K562 (cell line): ENCODE measurements at regions not wholly inside any gene's neighbourhood (a gene's known extent, or its start where the extent isn't known, plus 50 kb on each side); places are given as distances from the start of the nearest gene placed in this dataset.
"Not testable (repeated sequence)": the region's sequence is repeated elsewhere in the genome, so short reads cannot be mapped to it uniquely, and the experiment has no call there.

Experiments
- ATAC-seq: fragments of 200-7000 bp; cut with Tn5 transposase; 3 replicates; pipeline ENCODE4 v1.9.1; 2020; ENCODE audit warnings: moderate library complexity
- BruUV-seq: library from RNA; stranded (reverse); fragments of 400-500 nt; replicated peaks from 2 replicates; lab custom pipeline; 2021; lab: Mats Ljungman, UMichigan
- CTCF ChIA-PET: fragments of 300-600 bp; formaldehyde crosslinking; extraction: SDS; loops from one replicate; lab custom pipeline; 2021; ENCODE audit warnings: low intra/inter-chr PET ratio; lab: Yijun Ruan, JAX
- POLR2A ChIA-PET: fragments of 300-600, 350-650 bp; sonication (Branson Sonifier 250); formaldehyde crosslinking; extraction: SDS; loops from one replicate; lab custom pipeline; 2021; ENCODE audit warnings: antibody characterized with exemption, inconsistent platforms; lab: Yijun Ruan, JAX
- DNase-seq, 4 experiments: peaks; one replicate each; pipeline versions ENCODE4 v3.0.0 to v3.0.0-alpha.2; 2011 to 2018; ENCODE audit warnings: low spot score in 3 of 4, mixed read lengths in 3 of 4; ENCODE audit errors: extremely low read depth in 1 of 4
- FAIRE-seq: peaks from 2 replicates; lab custom pipeline; 2011; peaks lifted over from hg19 to GRCh38; lab: Jason Lieb, UNC
- H2AFZ ChIP-seq: 2 replicates; pipeline ENCODE4 v1.6.0; 2011; ENCODE audit warnings: low read depth, low read length, control low read depth, inconsistent platforms
- H3K27ac ChIP-seq: fragments of 200-600 bp; 3 replicates; pipeline ENCODE4 v1.8.0; 2011; ENCODE audit warnings: low read depth, mild to moderate bottlenecking, control low read depth, inconsistent platforms, low read length, moderate library complexity, mixed read lengths; ENCODE audit errors: extremely low read depth
- H3K27me3 ChIP-seq, 2 experiments: fragments of 300-600 bp in 1 of 2; 2 replicates in 1 of 2; 3 replicates in 1 of 2; pipeline versions ENCODE4 v1.6.0 to v1.8.0; 2011; ENCODE audit warnings: inconsistent platforms in 2 of 2, low read length in 2 of 2, mild to moderate bottlenecking in 1 of 2, mixed read lengths in 1 of 2, moderate library complexity in 1 of 2; ENCODE audit not compliant: control insufficient read depth in 2 of 2, insufficient read depth in 2 of 2
- H3K36me3 ChIP-seq: fragments of 300-600 bp; 3 replicates; pipeline ENCODE4 v1.8.0; 2011; ENCODE audit warnings: mild to moderate bottlenecking, low read length, inconsistent platforms; ENCODE audit not compliant: control insufficient read depth, insufficient read depth
- H3K4me1 ChIP-seq, 2 experiments: fragments of 200-600 bp in 1 of 2; replicated peaks in 1 of 2; 2 replicates in 1 of 2; 3 replicates in 1 of 2; pipeline versions ENCODE4 v1.5.1 to v1.8.0; 2011; ENCODE audit warnings: inconsistent platforms in 2 of 2, low read length in 2 of 2, mild to moderate bottlenecking in 1 of 2, mixed read lengths in 1 of 2, moderate library complexity in 1 of 2; ENCODE audit not compliant: control insufficient read depth in 2 of 2, insufficient read depth in 2 of 2
- H3K4me2 ChIP-seq: 2 replicates; pipeline ENCODE4 v1.6.1; 2011; ENCODE audit warnings: low read length, control low read depth, inconsistent platforms, mixed read lengths; ENCODE audit not compliant: insufficient read depth
- H3K4me3 ChIP-seq: fragments of 200-600 bp; sonication (generic), shearing (Covaris generic); 2 replicates; pipeline ENCODE4 v1.5.1; 2016; ENCODE audit warnings: control low read depth, inconsistent platforms
- H3K79me2 ChIP-seq: fragments of 200-600 bp; 3 replicates; pipeline ENCODE4 v1.8.0; 2011; ENCODE audit warnings: low read length, inconsistent platforms; ENCODE audit not compliant: control insufficient read depth, insufficient read depth
- H3K9ac ChIP-seq, 2 experiments: 2 replicates each; pipeline versions ENCODE4 v1.6.0 to v1.6.1; 2011; ENCODE audit warnings: low read depth in 2 of 2, low read length in 2 of 2, control low read depth in 1 of 2, inconsistent platforms in 1 of 2, mild to moderate bottlenecking in 1 of 2, mixed read lengths in 1 of 2; ENCODE audit not compliant: insufficient read depth in 1 of 2
- H3K9me1 ChIP-seq: one replicate; pipeline ENCODE4 v1.6.0; 2011; ENCODE audit warnings: inconsistent platforms, mild to moderate bottlenecking, low read length, moderate library complexity; ENCODE audit not compliant: control insufficient read depth, insufficient read depth
- H3K9me3 ChIP-seq: replicated peaks from 2 replicates; pipeline ENCODE4 v1.5.1; 2011; ENCODE audit warnings: low read depth, low read length, inconsistent platforms; ENCODE audit not compliant: control insufficient read depth, insufficient read depth
- H4K20me1 ChIP-seq: replicated peaks from 2 replicates; pipeline ENCODE4 v1.6.1; 2011; ENCODE audit warnings: low read length, inconsistent platforms, mixed read lengths; ENCODE audit not compliant: control insufficient read depth, insufficient read depth
- WGBS: fragments of 100-300 bp; shearing (Covaris generic); methylation state at CpG from one replicate; pipeline ENCODE4 v1.1.6; 2016; ENCODE audit warnings: low coverage, mixed read lengths; ENCODE audit not compliant: insufficient coverage; ENCODE audit errors: missing lambda C conversion rate; 5-methylcytosine and 5-hydroxymethylcytosine counted together
- in situ Hi-C: fragments of 300-500 bp; cut with MboI; formaldehyde crosslinking; loops from 4 replicates; pipeline ENCODE4 v1.15.0; 2018; ENCODE audit warnings: inconsistent platforms, mixed read lengths
- intact Hi-C: fragments of 100-400 bp; cut with micrococcal nuclease; formaldehyde crosslinking; loops from 2 replicates; pipeline ENCODE4 v1.14.2; 2022

DNA sequence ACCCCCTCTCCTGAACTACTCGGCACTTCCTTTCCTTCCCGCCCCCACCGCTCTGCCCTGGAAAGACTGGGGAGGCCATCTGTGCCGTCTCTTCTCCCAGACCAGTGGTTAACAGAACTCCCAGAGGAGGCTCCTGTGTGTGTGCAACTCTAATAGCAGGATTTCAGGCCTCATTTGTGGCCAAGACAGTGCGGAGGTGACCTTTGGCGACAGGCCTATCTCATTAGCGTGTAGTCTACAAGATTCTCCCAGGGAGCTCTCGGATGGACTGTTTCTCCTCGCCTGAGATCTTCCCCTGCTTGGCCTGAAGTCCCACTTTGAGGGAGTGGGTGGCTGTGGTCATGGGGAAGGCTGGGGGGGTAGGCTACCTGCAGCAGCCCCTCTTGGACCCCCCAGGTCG is 325.2 kb downstream of the BCL2L11 start:
- POLR2A ChIA-PET, in situ Hi-C loops, H3K9ac ChIP-seq, H3K9me1 ChIP-seq, H3K27ac ChIP-seq, CTCF ChIA-PET, H3K9me3 ChIP-seq, H3K27me3 ChIP-seq, H3K36me3 ChIP-seq, H3K4me3 ChIP-seq, H3K4me1 ChIP-seq, intact Hi-C loops, H2AFZ ChIP-seq, H4K20me1 ChIP-seq, FAIRE-seq, BruUV-seq, H3K4me2 ChIP-seq, DNase-seq: not testable (repeated sequence)
- WGBS: no CpG with 5 or more reads among the region's 10 CpGs
- H3K79me2 ChIP-seq: peaks cover 22% of the 10 kb centered on the region
- peak; percentile 54 for ATAC-seq

DNA sequence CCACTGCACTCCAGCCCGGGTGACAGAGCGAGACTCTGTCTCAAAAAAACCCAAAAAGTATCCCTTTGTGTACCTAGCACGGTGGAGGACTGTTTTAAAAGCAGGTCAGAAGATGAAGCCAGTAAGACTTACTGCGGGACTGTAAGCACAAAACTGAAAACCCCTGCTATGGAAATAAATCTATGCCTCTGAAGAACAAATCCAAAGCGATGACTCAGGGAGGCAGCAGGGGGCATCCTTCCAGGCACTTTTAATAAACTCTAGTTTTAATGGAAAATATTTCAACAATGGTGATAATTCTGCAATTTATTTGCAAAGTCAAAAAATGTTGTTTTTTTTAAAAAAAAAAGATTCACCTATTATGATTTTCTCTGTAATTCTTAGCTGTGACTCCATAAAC is 326.8 kb downstream of the BCL2L11 start:
- CTCF ChIA-PET, H3K4me1 ChIP-seq, H3K27me3 ChIP-seq, FAIRE-seq, H3K36me3 ChIP-seq, BruUV-seq, H3K4me2 ChIP-seq, in situ Hi-C loops, H3K9me1 ChIP-seq, POLR2A ChIA-PET, H3K27ac ChIP-seq, ATAC-seq, H2AFZ ChIP-seq, DNase-seq, intact Hi-C loops, H4K20me1 ChIP-seq, H3K9ac ChIP-seq, H3K9me3 ChIP-seq, H3K4me3 ChIP-seq: not testable (repeated sequence)
- WGBS: no CpG with 5 or more reads among the region's 5 CpGs
- peaks cover 26% of the 10 kb centered on the region for H3K79me2 ChIP-seq

DNA sequence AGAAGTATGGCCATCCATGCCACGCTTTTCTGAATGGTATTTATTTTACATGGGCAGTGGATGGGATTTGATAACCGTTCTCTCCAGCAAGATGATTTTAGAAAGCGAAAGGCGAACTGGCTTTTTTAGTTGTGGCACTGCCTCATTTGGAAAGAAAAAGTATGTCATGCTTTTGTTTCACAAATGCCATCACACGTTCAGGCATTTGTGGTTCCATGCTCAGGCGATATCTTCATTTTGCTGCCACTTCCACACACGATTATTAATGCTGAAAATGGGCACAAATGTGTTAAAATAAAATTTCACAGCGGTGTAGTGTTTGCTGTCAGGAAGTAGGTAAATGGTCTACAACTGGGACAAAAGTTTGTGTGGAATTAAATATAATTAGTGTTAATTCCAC is 328.1 kb downstream of the BCL2L11 start:
- H3K9me3 ChIP-seq, H4K20me1 ChIP-seq, FAIRE-seq, H3K4me3 ChIP-seq, H2AFZ ChIP-seq, H3K27me3 ChIP-seq, BruUV-seq, ATAC-seq, H3K4me1 ChIP-seq, in situ Hi-C loops, DNase-seq, POLR2A ChIA-PET, H3K9ac ChIP-seq, H3K27ac ChIP-seq, H3K9me1 ChIP-seq, intact Hi-C loops, H3K4me2 ChIP-seq, CTCF ChIA-PET, H3K36me3 ChIP-seq: not testable (repeated sequence)
- no CpG with 5 or more reads among the region's 8 CpGs for WGBS
- peaks cover 29% of the 10 kb centered on the region for H3K79me2 ChIP-seq

DNA sequence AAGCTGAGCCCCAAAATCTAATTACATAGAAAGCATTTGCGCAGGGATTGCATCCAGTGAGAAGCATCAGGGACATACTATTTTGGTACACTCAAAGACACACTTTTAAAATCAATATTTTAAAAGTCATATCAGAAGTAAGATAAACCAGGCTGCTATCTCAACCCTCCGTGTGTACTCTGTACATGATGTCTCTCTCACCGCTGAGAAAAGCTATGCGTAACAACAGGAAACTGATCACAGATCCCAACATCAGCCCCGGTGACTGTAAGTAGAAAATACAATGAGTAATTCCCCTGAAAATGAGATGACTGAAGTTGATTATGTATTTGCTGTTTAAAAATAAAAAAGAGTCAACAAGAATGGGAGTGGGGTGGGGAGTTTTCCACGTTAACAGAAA is 329.8 kb downstream of the BCL2L11 start:
- H3K79me2 ChIP-seq: peaks cover 34% of the 10 kb centered on the region
- H3K36me3 ChIP-seq, BruUV-seq, CTCF ChIA-PET, H3K9me3 ChIP-seq, H3K27me3 ChIP-seq, H3K9me1 ChIP-seq, H2AFZ ChIP-seq, POLR2A ChIA-PET, intact Hi-C loops, in situ Hi-C loops, H3K27ac ChIP-seq, H3K9ac ChIP-seq, H3K4me3 ChIP-seq, DNase-seq, H3K4me2 ChIP-seq, H3K4me1 ChIP-seq, H4K20me1 ChIP-seq: not testable (repeated sequence)
- peak; percentile 19; the same call in 2 of the 3 replicates for ATAC-seq
- peak; percentile 59 for FAIRE-seq
- WGBS: 0% methylated on average over 1 of the region's 6 CpGs
